HG02884 (cell line): ENCODE measurements at regions not wholly inside any gene's neighbourhood (a gene's known extent, or its start where the extent isn't known, plus 50 kb on each side); places are given as distances from the start of the nearest gene placed in this dataset.
"Not testable (repeated sequence)": the region's sequence is repeated elsewhere in the genome, so short reads cannot be mapped to it uniquely, and the experiment has no call there.

ENCODE experiments used
- ATAC-seq: cut with Tn5 transposase; IDR thresholded peaks from one replicate; pipeline ENCODE4 v1.9.1; 2021; ENCODE audit warnings: mild to moderate bottlenecking, moderate library complexity; ENCODE audit not compliant: unreplicated experiment

- ATAC-seq = no peak
These were observed 68.7 kb upstream of the PRR23C start for GRCh38 chr3:139113231-139113992.

GRCh38 chr3:139113993-139114375 is 69.3 kb upstream of the PRR23C start:
- no peak for ATAC-seq

- ATAC-seq = not testable (repeated sequence)
These were observed 71.9 kb upstream of the PRR23C start for GRCh38 chr3:139116631-139117030.

GRCh38 chr3:139117136-139117675 is 72.5 kb upstream of the PRR23C start:
- ATAC-seq = no peak

- no peak for ATAC-seq
These were observed 73.4 kb upstream of the PRR23C start for GRCh38 chr3:139117883-139118760.

GRCh38 chr3:139118835-139119234 is 74.1 kb upstream of the PRR23C start:
- ATAC-seq = no peak

GRCh38 chr3:139119331-139120025 is 74.8 kb upstream of the PRR23C start:
- no peak for ATAC-seq

- ATAC-seq = no peak
These were observed 75.7 kb upstream of the PRR23C start for GRCh38 chr3:139120086-139121056.

GRCh38 chr3:139121513-139122220 is 77.0 kb upstream of the PRR23C start:
- no peak for ATAC-seq

- no peak for ATAC-seq
These were observed 77.5 kb upstream of the PRR23C start for GRCh38 chr3:139122221-139122581.

GRCh38 chr3:139122612-139123011 is 77.9 kb upstream of the PRR23C start:
- no peak for ATAC-seq

GRCh38 chr3:139123377-139124095 is 78.8 kb upstream of the PRR23C start:
- no peak for ATAC-seq

- no peak for ATAC-seq
These were observed 79.5 kb upstream of the PRR23C start for GRCh38 chr3:139124197-139124596.

- ATAC-seq = no peak
These were observed 82.4 kb upstream of the PRR23C start for GRCh38 chr3:139127101-139127500.

- ATAC-seq = not testable (repeated sequence)
These were observed 82.9 kb upstream of the PRR23C start for GRCh38 chr3:139127629-139128028.

- no peak for ATAC-seq
These were observed 84.1 kb upstream of the PRR23C start for GRCh38 chr3:139128803-139129202.

- no peak for ATAC-seq
These were observed 85.2 kb upstream of the PRR23C start for GRCh38 chr3:139129892-139130291.

GRCh38 chr3:139130390-139131140 is 85.9 kb upstream of the PRR23C start:
- no peak for ATAC-seq
